Spleen (tissue), 11 donors: ENCODE measurements at regions not wholly inside any gene's neighbourhood (a gene's known extent, or its start where the extent isn't known, plus 50 kb on each side); places are given as distances from the start of the nearest gene placed in this dataset.

Experiments used
- DNase-seq: peaks from one replicate; pipeline ENCODE4 v3.0.0-alpha.2; 2020
- H3K27ac ChIP-seq, 8 donors: fragments of 200-600 bp; sonication (generic) in 7 of 8; 1 replicate in 4 of 8; 2 replicates in 4 of 8; pipeline versions ENCODE4 v1.5.0 to v1.8.0; 2016 to 2021; ENCODE audit warnings: inconsistent platforms in 4 of 8, mild to moderate bottlenecking in 4 of 8, moderate library complexity in 1 of 8
- H3K27me3 ChIP-seq, 7 donors: fragments of 200-600 bp; sonication (generic) in 6 of 7; replicated peaks in 1 of 7; 1 replicate in 4 of 7; 2 replicates in 3 of 7; pipeline versions ENCODE4 v1.5.0 to v1.8.0; 2016 to 2021; ENCODE audit warnings: inconsistent platforms in 3 of 7, mild to moderate bottlenecking in 1 of 7
- H3K36me3 ChIP-seq, 6 donors: fragments of 200-600 bp; sonication (generic) in 5 of 6; 1 replicate in 4 of 6; 2 replicates in 2 of 6; pipeline versions ENCODE4 v1.5.0 to v1.8.0; 2016 to 2021; ENCODE audit warnings: inconsistent platforms in 2 of 6
- H3K4me1 ChIP-seq, 6 donors: fragments of 200-600 bp; sonication (generic) in 5 of 6; 1 replicate in 3 of 6; 2 replicates in 3 of 6; pipeline versions ENCODE4 v1.5.0 to v1.8.0; 2016 to 2021; ENCODE audit warnings: inconsistent platforms in 3 of 6
- H3K4me3 ChIP-seq, 8 donors: fragments of 200-600 bp; sonication (generic) in 7 of 8; 1 replicate in 4 of 8; 2 replicates in 4 of 8; pipeline versions ENCODE4 v1.5.0 to v1.8.0; 2016 to 2021; ENCODE audit warnings: inconsistent platforms in 4 of 8, mild to moderate bottlenecking in 4 of 8, moderate library complexity in 2 of 8
- H3K9me3 ChIP-seq, 8 donors: fragments of 200-600 bp; sonication (generic) in 7 of 8; 1 replicate in 4 of 8; 2 replicates in 4 of 8; pipeline versions ENCODE4 v1.5.0 to v1.8.0; 2016 to 2021; ENCODE audit warnings: inconsistent platforms in 4 of 8
- POLR2A ChIP-seq, 3 donors: fragments of 450-650 bp; IDR thresholded peaks; one replicate each; pipeline ENCODE4 v1.5.1; 2017; ENCODE audit warnings: antibody characterized with exemption in 3 of 3, mild to moderate bottlenecking in 1 of 3
- POLR2AphosphoS5 ChIP-seq, 3 donors: sonication (generic); formaldehyde crosslinking; IDR thresholded peaks; one replicate each; pipeline ENCODE4 v1.5.1; 2017; ENCODE audit warnings: antibody characterized with exemption in 3 of 3
- WGBS, 5 donors: extraction: QIAGEN DNeasy Blood & Tissue Kit in 3 of 5; methylation state at CpG; one replicate each; pipeline versions ENCODE4 v1.1.5 to v1.1.7; 2013 to 2018; 5-methylcytosine and 5-hydroxymethylcytosine counted together
- intact Hi-C: fragments of 100-400 bp; cut with DNase I; formaldehyde crosslinking; loops from one replicate; pipeline ENCODE4 v1.15.0; 2023; ENCODE audit warnings: low total_unique reads
- TF ChIP-seq, protein P1 (sequence below), 11 experiments: fragments of 200-600 bp in 7 of 11; fragments of 450-650 bp in 4 of 11; sonication (generic) in 4 of 11; IDR thresholded peaks in 8 of 11; conservative IDR thresholded peaks in 3 of 11; 1 replicate in 7 of 11; 2 replicates in 4 of 11; pipeline versions ENCODE4 v1.4.0 to v1.8.0; 2016 to 2021; ENCODE audit warnings: antibody characterized with exemption in 11 of 11, inconsistent platforms in 4 of 11, mild to moderate bottlenecking in 1 of 11
- donor health status: healthy with polysubstance abuse.
- donor health status: DM: no; HTN: no; CAD: no; lungs with moderate emphysema.
- donor health status: DM: no; HTN: no; CAD: no.
- donor health status: Bipolar disorder and iron deficiency.
- donor health status: healthy.
- donor health status: DM: no; HTN: no; CAD: no.
- donor health status: DM: yes; HTN: yes; CAD: no.

DNA sequence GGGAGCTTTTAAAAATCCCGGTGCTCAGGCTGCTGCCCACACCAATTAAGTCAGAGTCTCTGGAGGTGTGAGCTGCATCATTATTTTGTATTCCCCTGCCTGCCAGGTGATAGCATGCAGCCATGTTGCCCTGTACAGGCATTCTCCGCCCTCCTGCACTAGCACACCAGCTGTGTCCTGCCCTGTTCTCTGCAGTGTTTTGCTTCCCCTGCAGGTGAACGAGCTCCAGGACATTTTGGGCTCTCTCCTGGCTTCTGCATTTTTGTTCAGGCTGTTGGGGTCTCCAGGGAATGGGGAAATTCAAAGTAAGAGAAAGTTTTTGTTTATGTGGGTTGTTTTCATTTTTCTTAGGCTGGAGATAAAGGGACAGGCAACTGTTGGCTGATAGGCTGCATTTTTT is 271.0 kb upstream of the COBL start:
- Histone ChIP-seq H3K9me3 (peaks cover 0 to 36% (median 5%) of the 10 kb centered on the region in 8 donors), H3K27me3 (no peaks in the 10 kb centered on the region), H3K36me3 (no peaks in the 10 kb centered on the region), H3K4me1 (no peaks in the 10 kb centered on the region), H3K4me3 (no peak overlapping the region), H3K27ac (no peak overlapping the region)
- TF ChIP-seq POLR2A (IDR thresholded peaks at IDR 0.05) (no peak), POLR2AphosphoS5 (IDR thresholded peaks at IDR 0.05) (no peak)
- TF ChIP-seq, protein P1, sequence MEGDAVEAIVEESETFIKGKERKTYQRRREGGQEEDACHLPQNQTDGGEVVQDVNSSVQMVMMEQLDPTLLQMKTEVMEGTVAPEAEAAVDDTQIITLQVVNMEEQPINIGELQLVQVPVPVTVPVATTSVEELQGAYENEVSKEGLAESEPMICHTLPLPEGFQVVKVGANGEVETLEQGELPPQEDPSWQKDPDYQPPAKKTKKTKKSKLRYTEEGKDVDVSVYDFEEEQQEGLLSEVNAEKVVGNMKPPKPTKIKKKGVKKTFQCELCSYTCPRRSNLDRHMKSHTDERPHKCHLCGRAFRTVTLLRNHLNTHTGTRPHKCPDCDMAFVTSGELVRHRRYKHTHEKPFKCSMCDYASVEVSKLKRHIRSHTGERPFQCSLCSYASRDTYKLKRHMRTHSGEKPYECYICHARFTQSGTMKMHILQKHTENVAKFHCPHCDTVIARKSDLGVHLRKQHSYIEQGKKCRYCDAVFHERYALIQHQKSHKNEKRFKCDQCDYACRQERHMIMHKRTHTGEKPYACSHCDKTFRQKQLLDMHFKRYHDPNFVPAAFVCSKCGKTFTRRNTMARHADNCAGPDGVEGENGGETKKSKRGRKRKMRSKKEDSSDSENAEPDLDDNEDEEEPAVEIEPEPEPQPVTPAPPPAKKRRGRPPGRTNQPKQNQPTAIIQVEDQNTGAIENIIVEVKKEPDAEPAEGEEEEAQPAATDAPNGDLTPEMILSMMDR (IDR thresholded peaks at IDR 0.05 in 8 of 11, conservative IDR thresholded peaks at IDR 0.05 in 3 of 11), result no peak
- WGBS, 5 donors, result 57 to 73% (median 64%) methylated on average over 3 of the region's 3 CpGs
- no peak for DNase-seq
- intact Hi-C loops, result no loop called here

DNA sequence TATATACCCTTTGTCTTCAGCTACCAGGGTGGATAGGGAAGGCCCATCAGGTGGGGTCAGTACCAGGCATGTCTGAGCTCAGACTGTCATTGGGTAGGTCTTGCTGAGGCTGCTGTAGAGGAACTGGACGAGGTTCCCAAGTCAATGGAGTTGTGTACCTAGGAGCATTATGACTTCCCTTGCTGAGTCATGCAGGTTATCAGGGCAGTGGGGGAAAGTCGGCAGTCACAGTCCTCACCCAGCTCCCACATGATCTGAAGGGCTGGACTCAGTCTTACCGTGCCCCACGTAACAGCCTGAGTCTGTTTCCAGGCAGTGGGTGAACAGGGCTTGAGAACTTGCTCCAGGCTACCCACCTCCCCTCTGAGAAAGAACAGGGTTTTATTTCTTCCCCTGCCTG is 260.8 kb upstream of the COBL start:
- no peak overlapping the region for H3K27ac ChIP-seq
- no peaks in the 10 kb centered on the region for H3K4me1 ChIP-seq
- WGBS, 5 donors, result 75 to 100% (median 78%) methylated on average over 3 to 4 of the region's 4 CpGs
- H3K27me3 ChIP-seq, result no peaks in the 10 kb centered on the region
- H3K9me3 ChIP-seq, result peaks cover 0 to 40% (median 16%) of the 10 kb centered on the region in 8 donors
- no peak for DNase-seq
- TF ChIP-seq POLR2A (IDR thresholded peaks at IDR 0.05) (no peak), POLR2AphosphoS5 (IDR thresholded peaks at IDR 0.05) (no peak)
- TF ChIP-seq, protein P1 (IDR thresholded peaks at IDR 0.05 in 8 of 11, conservative IDR thresholded peaks at IDR 0.05 in 3 of 11), result no peak
- H3K36me3 ChIP-seq, result no peaks in the 10 kb centered on the region
- intact Hi-C loops, result no loop called here
- H3K4me3 ChIP-seq, result no peak overlapping the region

DNA sequence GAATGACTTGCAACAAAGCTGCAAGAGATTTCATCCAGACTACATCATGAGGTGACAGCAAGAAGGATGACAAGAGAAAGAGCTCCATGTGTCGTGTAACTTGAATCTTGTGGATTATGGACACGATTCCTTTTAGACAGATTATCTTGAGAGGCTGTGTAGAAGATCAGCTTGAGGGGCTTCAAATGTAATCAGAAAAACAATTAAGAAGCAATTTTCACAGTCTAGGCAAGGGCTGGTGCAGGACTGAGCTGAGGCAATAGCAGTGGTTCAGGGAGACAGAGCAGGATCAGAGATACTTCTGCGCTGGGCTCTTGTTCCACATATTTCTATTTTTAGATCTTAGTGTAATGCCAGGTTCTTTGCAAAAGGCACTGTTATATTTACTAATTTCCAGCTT is 253.0 kb upstream of the COBL start:
- no peaks in the 10 kb centered on the region for H3K4me1 ChIP-seq
- no peak for TF ChIP-seq POLR2AphosphoS5 (IDR thresholded peaks at IDR 0.05)
- TF ChIP-seq, protein P1 (IDR thresholded peaks at IDR 0.05 in 8 of 11, conservative IDR thresholded peaks at IDR 0.05 in 3 of 11), result no peak
- no peak for TF ChIP-seq POLR2A (IDR thresholded peaks at IDR 0.05)
- no peaks in the 10 kb centered on the region for H3K27me3 ChIP-seq
- intact Hi-C loops, result no loop called here
- no peak overlapping the region for H3K27ac ChIP-seq
- no peaks in the 10 kb centered on the region for H3K36me3 ChIP-seq
- no peak overlapping the region for H3K4me3 ChIP-seq
- DNase-seq, result no peak
- 72 to 98% (median 88%) methylated on average over 3 of the region's 3 CpGs for WGBS, 5 donors
- peaks cover 0 to 57% (median 17%) of the 10 kb centered on the region in 8 donors for H3K9me3 ChIP-seq

DNA sequence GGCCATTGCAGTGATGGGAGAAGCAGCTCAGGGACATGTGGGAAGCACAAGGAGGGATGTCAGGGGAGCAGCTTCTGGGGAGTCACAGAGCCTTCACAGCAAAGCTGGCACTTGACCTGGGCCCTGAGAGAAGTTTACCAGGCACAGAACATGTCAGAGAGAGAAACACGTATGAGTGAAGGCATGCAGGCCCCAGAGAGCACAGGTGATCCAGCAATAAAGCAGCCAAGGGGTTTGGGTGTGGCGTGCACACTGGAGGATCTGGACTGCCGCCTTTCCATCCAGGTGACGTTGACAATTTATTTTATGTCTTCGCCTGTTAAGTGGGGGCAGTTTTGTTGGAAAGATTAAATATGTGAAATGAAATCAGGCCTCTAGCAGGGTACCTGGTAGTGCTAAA is 252.6 kb upstream of the COBL start:
- no peaks in the 10 kb centered on the region for H3K4me1 ChIP-seq
- no peak overlapping the region for H3K27ac ChIP-seq
- TF ChIP-seq, protein P1 (IDR thresholded peaks at IDR 0.05 in 8 of 11, conservative IDR thresholded peaks at IDR 0.05 in 3 of 11), result no peak
- no peak for TF ChIP-seq POLR2AphosphoS5 (IDR thresholded peaks at IDR 0.05)
- no peak for TF ChIP-seq POLR2A (IDR thresholded peaks at IDR 0.05)
- intact Hi-C loops, result no loop called here
- DNase-seq, result no peak
- H3K27me3 ChIP-seq, result no peaks in the 10 kb centered on the region
- H3K36me3 ChIP-seq, result no peaks in the 10 kb centered on the region
- WGBS, 5 donors, result 81 to 91% (median 87%) methylated on average over 5 of the region's 5 CpGs
- H3K9me3 ChIP-seq, result peaks cover 0 to 58% (median 14%) of the 10 kb centered on the region in 8 donors
- H3K4me3 ChIP-seq, result no peak overlapping the region
